ENCODE measurements at regions not wholly inside any gene's neighbourhood (a gene's known extent, or its start where the extent isn't known, plus 50 kb on each side); places are given as distances from the start of the nearest gene placed in this dataset.

- intact Hi-C loops (cut with micrococcal nuclease) = no loop called here
- RAD21 ChIA-PET (ENCODE audit: low non-redundant PET in 1 of 2, low total read pairs in 2 of 2, uncharacterized antibody in 2 of 2, unreplicated experiment in 2 of 2) = no interaction called here
- Histone ChIP-seq H3K9me2 (ENCODE audit: insufficient read depth) (no peaks in the 10 kb centered on the region), H3K9ac (ENCODE audit: low read length) (no peak overlapping the region), H3K4me2 (ENCODE audit: low read length) (no peak overlapping the region), H3K36me3 (ENCODE audit: control insufficient read depth in 1 of 2, insufficient read depth in 2 of 2, low read length in 2 of 2) (no peaks in the 10 kb centered on the region), H3K27me3 (ENCODE audit: insufficient read depth, low read length) (no peaks in the 10 kb centered on the region), H4K20me1 (ENCODE audit: insufficient read depth) (no peaks in the 10 kb centered on the region), H3K4me3 (replicated peaks in 1 of 2; ENCODE audit: low read depth in 1 of 2, low read length in 2 of 2) (no peak overlapping the region), H3K27ac (ENCODE audit: low read depth, low read length) (no peak overlapping the region), H3K79me2 (ENCODE audit: insufficient read depth, low read length) (no peaks in the 10 kb centered on the region), H3K9me3 (ENCODE audit: control insufficient read depth in 1 of 2, insufficient read depth in 1 of 2, low read depth in 1 of 2, low read length in 2 of 2) (no peaks in the 10 kb centered on the region), H3K4me1 (ENCODE audit: control insufficient read depth in 1 of 2, insufficient read depth in 2 of 2, low read length in 2 of 2) (no peaks in the 10 kb centered on the region), H2AFZ (ENCODE audit: low read depth, low read length, poor library complexity, severe bottlenecking) (no peak overlapping the region)
- DNase-seq (ENCODE audit: low read depth, low spot score) (no peak), ATAC-seq (no peak)
- POLR2A ChIA-PET = no interaction called here
- no TSS peak for BruUV-seq (replicated peaks)
- CTCF ChIA-PET = no interaction called here
- TF ChIP-seq FOSL1 (IDR thresholded peaks at IDR 0.05; ENCODE audit: low read depth) = no peak
- TF ChIP-seq, protein P1, sequence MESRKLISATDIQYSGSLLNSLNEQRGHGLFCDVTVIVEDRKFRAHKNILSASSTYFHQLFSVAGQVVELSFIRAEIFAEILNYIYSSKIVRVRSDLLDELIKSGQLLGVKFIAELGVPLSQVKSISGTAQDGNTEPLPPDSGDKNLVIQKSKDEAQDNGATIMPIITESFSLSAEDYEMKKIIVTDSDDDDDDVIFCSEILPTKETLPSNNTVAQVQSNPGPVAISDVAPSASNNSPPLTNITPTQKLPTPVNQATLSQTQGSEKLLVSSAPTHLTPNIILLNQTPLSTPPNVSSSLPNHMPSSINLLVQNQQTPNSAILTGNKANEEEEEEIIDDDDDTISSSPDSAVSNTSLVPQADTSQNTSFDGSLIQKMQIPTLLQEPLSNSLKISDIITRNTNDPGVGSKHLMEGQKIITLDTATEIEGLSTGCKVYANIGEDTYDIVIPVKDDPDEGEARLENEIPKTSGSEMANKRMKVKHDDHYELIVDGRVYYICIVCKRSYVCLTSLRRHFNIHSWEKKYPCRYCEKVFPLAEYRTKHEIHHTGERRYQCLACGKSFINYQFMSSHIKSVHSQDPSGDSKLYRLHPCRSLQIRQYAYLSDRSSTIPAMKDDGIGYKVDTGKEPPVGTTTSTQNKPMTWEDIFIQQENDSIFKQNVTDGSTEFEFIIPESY (IDR thresholded peaks at IDR 0.05; ENCODE audit: extremely low read depth, insufficient replicate concordance, low read length) = no peak
- no peak for TF ChIP-seq TCF7L2 (IDR thresholded peaks at IDR 0.05; ENCODE audit: borderline replicate concordance, extremely low read depth, insufficient read depth, insufficient read length)
- TF ChIP-seq POLR2A (IDR thresholded peaks at IDR 0.05; ENCODE audit: borderline replicate concordance, extremely low read depth, insufficient read depth, insufficient read length) = no peak
- no peak for TF ChIP-seq EGR1 (IDR thresholded peaks at IDR 0.05; ENCODE audit: low read depth)
- no peak for TF ChIP-seq EZH2 (IDR thresholded peaks at IDR 0.05)
- no peak for TF ChIP-seq ZNF274 (IDR thresholded peaks at IDR 0.05; ENCODE audit: low read depth, low read length)
- TF ChIP-seq CBX3 (IDR thresholded peaks at IDR 0.05; ENCODE audit: low read depth) = no peak
- no peak for TF ChIP-seq POLR2AphosphoS5 (IDR thresholded peaks at IDR 0.05; ENCODE audit: low read depth, low read length)
- TF ChIP-seq CEBPB (IDR thresholded peaks at IDR 0.05; ENCODE audit: low read depth) = no peak
- TF ChIP-seq, protein P2, sequence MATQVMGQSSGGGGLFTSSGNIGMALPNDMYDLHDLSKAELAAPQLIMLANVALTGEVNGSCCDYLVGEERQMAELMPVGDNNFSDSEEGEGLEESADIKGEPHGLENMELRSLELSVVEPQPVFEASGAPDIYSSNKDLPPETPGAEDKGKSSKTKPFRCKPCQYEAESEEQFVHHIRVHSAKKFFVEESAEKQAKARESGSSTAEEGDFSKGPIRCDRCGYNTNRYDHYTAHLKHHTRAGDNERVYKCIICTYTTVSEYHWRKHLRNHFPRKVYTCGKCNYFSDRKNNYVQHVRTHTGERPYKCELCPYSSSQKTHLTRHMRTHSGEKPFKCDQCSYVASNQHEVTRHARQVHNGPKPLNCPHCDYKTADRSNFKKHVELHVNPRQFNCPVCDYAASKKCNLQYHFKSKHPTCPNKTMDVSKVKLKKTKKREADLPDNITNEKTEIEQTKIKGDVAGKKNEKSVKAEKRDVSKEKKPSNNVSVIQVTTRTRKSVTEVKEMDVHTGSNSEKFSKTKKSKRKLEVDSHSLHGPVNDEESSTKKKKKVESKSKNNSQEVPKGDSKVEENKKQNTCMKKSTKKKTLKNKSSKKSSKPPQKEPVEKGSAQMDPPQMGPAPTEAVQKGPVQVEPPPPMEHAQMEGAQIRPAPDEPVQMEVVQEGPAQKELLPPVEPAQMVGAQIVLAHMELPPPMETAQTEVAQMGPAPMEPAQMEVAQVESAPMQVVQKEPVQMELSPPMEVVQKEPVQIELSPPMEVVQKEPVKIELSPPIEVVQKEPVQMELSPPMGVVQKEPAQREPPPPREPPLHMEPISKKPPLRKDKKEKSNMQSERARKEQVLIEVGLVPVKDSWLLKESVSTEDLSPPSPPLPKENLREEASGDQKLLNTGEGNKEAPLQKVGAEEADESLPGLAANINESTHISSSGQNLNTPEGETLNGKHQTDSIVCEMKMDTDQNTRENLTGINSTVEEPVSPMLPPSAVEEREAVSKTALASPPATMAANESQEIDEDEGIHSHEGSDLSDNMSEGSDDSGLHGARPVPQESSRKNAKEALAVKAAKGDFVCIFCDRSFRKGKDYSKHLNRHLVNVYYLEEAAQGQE (IDR thresholded peaks at IDR 0.05; ENCODE audit: low read depth) = no peak
- TF ChIP-seq, protein P3, sequence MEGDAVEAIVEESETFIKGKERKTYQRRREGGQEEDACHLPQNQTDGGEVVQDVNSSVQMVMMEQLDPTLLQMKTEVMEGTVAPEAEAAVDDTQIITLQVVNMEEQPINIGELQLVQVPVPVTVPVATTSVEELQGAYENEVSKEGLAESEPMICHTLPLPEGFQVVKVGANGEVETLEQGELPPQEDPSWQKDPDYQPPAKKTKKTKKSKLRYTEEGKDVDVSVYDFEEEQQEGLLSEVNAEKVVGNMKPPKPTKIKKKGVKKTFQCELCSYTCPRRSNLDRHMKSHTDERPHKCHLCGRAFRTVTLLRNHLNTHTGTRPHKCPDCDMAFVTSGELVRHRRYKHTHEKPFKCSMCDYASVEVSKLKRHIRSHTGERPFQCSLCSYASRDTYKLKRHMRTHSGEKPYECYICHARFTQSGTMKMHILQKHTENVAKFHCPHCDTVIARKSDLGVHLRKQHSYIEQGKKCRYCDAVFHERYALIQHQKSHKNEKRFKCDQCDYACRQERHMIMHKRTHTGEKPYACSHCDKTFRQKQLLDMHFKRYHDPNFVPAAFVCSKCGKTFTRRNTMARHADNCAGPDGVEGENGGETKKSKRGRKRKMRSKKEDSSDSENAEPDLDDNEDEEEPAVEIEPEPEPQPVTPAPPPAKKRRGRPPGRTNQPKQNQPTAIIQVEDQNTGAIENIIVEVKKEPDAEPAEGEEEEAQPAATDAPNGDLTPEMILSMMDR (IDR thresholded peaks at IDR 0.05 in 2 of 3, conservative IDR thresholded peaks at IDR 0.05 in 1 of 3; ENCODE audit: borderline replicate concordance in 1 of 3, insufficient read depth in 1 of 3, low read depth in 2 of 3, low read length in 2 of 3) = no peak
- TF ChIP-seq SP1 (IDR thresholded peaks at IDR 0.05; ENCODE audit: low read depth) = no peak
- TF ChIP-seq ZFX (IDR thresholded peaks at IDR 0.05) = no peak
- TF ChIP-seq MAX (IDR thresholded peaks at IDR 0.05) = no peak
- TF ChIP-seq EZH2phosphoT487 (IDR thresholded peaks at IDR 0.05; ENCODE audit: borderline replicate concordance) = no peak
- TF ChIP-seq RAD21 (IDR thresholded peaks at IDR 0.05; ENCODE audit: low read depth) = no peak
Measured at GRCh38 chr11:95451261-95451660, 220.3 kb upstream of the SESN3 start.

Measured in HCT116 (cell line).